WTC11 (cell line): ENCODE measurements at regions not wholly inside any gene's neighbourhood (a gene's known extent, or its start where the extent isn't known, plus 50 kb on each side); places are given as distances from the start of the nearest gene placed in this dataset.

Experiments
- CREB1 ChIP-seq: sonication (generic); formaldehyde crosslinking; IDR thresholded peaks from 2 replicates; pipeline ENCODE4 v1.8.0; 2023; ENCODE audit warnings: mild to moderate bottlenecking, missing genetic modification reagents
- IRF2 ChIP-seq: sonication (generic); formaldehyde crosslinking; IDR thresholded peaks from 2 replicates; pipeline ENCODE4 v1.8.0; 2022; ENCODE audit warnings: low read depth, missing genetic modification reagents, borderline replicate concordance
- NFYB ChIP-seq: sonication (generic); formaldehyde crosslinking; conservative IDR thresholded peaks from 2 replicates; pipeline ENCODE4 v1.8.0; 2022; ENCODE audit warnings: low read depth, missing genetic modification reagents
- ZNF219 ChIP-seq: sonication (generic); formaldehyde crosslinking; IDR thresholded peaks from 2 replicates; pipeline ENCODE4 v1.8.0; 2023; ENCODE audit warnings: missing genetic modification reagents, mild to moderate bottlenecking, borderline replicate concordance
- TF ChIP-seq, protein P1 (sequence below): fragments of 200-600 bp; IDR thresholded peaks from 2 replicates; pipeline ENCODE4 v1.8.0; 2022; ENCODE audit warnings: antibody characterized with exemption
- TF ChIP-seq, protein P2 (sequence below): fragments of 250-450 bp; sonication (Bioruptor Pico); IDR thresholded peaks from 2 replicates; pipeline ENCODE4 v1.9.0; 2021; ENCODE audit warnings: moderate library complexity, mild to moderate bottlenecking, inconsistent platforms, borderline replicate concordance
- TF ChIP-seq, protein P3 (sequence below): sonication (generic); formaldehyde crosslinking; IDR thresholded peaks from 2 replicates; pipeline ENCODE4 v1.8.0; 2022; ENCODE audit warnings: mild to moderate bottlenecking, missing genetic modification reagents
- TF ChIP-seq, protein P4 (sequence below): sonication (generic); formaldehyde crosslinking; IDR thresholded peaks from 2 replicates; pipeline ENCODE4 v1.8.1; 2023; ENCODE audit warnings: mild to moderate bottlenecking, missing genetic modification reagents
- TF ChIP-seq, protein P5 (sequence below): sonication (generic); formaldehyde crosslinking; IDR thresholded peaks from 2 replicates; pipeline ENCODE4 v1.8.1; 2022; ENCODE audit warnings: mild to moderate bottlenecking, moderate library complexity, missing genetic modification reagents
- TF ChIP-seq, protein P6 (sequence below): sonication (generic); formaldehyde crosslinking; IDR thresholded peaks from 2 replicates; pipeline ENCODE4 v1.8.1; 2023; ENCODE audit warnings: mild to moderate bottlenecking, missing genetic modification reagents, borderline replicate concordance
- TF ChIP-seq, protein P7 (sequence below): sonication (generic); formaldehyde crosslinking; IDR thresholded peaks from 2 replicates; pipeline ENCODE4 v1.8.0; 2022; ENCODE audit warnings: mild to moderate bottlenecking, missing genetic modification reagents
- TF ChIP-seq, protein P8 (sequence below): sonication (generic); formaldehyde crosslinking; IDR thresholded peaks from 2 replicates; pipeline ENCODE4 v1.8.1; 2023; ENCODE audit warnings: mild to moderate bottlenecking, missing genetic modification reagents, moderate library complexity

DNA sequence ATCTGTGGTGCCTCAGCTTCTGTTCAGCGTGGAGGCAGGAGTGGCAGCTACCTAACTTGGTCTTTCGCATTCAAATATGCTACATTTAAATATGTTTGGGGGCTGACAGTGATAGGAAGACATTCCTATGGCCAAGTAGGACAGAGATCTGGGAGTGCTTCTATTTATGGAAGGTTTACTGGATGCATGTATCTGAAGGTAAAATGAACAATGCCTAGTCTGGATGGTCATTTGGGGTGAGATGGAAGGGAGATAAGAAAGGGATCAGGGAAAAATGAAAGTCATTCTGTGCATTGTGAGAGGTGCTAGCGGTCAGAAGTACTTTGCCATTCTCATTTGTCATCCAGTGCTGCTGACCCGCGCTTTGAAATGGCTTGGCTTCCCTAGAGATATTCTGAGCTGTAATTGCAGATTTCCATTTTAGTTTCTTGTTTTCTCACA, 107.3 kb upstream of the FOXN2 start:
- TF ChIP-seq NFYB (no peak), ZNF219 (CRISPR knock-in tag) (no peak), IRF2 (CRISPR knock-in tag) (no peak), CREB1 (CRISPR knock-in tag) (no peak)
- TF ChIP-seq, protein P1, sequence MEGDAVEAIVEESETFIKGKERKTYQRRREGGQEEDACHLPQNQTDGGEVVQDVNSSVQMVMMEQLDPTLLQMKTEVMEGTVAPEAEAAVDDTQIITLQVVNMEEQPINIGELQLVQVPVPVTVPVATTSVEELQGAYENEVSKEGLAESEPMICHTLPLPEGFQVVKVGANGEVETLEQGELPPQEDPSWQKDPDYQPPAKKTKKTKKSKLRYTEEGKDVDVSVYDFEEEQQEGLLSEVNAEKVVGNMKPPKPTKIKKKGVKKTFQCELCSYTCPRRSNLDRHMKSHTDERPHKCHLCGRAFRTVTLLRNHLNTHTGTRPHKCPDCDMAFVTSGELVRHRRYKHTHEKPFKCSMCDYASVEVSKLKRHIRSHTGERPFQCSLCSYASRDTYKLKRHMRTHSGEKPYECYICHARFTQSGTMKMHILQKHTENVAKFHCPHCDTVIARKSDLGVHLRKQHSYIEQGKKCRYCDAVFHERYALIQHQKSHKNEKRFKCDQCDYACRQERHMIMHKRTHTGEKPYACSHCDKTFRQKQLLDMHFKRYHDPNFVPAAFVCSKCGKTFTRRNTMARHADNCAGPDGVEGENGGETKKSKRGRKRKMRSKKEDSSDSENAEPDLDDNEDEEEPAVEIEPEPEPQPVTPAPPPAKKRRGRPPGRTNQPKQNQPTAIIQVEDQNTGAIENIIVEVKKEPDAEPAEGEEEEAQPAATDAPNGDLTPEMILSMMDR, result no peak
- TF ChIP-seq, protein P2, sequence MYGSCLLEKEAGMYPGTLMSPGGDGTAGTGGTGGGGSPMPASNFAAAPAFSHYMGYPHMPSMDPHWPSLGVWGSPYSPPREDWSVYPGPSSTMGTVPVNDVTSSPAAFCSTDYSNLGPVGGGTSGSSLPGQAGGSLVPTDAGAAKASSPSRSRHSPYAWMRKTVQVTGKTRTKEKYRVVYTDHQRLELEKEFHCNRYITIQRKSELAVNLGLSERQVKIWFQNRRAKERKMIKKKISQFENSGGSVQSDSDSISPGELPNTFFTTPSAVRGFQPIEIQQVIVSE (CRISPR knock-in tag), result no peak
- TF ChIP-seq, protein P3, sequence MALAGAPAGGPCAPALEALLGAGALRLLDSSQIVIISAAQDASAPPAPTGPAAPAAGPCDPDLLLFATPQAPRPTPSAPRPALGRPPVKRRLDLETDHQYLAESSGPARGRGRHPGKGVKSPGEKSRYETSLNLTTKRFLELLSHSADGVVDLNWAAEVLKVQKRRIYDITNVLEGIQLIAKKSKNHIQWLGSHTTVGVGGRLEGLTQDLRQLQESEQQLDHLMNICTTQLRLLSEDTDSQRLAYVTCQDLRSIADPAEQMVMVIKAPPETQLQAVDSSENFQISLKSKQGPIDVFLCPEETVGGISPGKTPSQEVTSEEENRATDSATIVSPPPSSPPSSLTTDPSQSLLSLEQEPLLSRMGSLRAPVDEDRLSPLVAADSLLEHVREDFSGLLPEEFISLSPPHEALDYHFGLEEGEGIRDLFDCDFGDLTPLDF, result no peak
- TF ChIP-seq, protein P4, sequence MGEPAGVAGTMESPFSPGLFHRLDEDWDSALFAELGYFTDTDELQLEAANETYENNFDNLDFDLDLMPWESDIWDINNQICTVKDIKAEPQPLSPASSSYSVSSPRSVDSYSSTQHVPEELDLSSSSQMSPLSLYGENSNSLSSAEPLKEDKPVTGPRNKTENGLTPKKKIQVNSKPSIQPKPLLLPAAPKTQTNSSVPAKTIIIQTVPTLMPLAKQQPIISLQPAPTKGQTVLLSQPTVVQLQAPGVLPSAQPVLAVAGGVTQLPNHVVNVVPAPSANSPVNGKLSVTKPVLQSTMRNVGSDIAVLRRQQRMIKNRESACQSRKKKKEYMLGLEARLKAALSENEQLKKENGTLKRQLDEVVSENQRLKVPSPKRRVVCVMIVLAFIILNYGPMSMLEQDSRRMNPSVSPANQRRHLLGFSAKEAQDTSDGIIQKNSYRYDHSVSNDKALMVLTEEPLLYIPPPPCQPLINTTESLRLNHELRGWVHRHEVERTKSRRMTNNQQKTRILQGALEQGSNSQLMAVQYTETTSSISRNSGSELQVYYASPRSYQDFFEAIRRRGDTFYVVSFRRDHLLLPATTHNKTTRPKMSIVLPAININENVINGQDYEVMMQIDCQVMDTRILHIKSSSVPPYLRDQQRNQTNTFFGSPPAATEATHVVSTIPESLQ (CRISPR knock-in tag), result no peak
- TF ChIP-seq, protein P5, sequence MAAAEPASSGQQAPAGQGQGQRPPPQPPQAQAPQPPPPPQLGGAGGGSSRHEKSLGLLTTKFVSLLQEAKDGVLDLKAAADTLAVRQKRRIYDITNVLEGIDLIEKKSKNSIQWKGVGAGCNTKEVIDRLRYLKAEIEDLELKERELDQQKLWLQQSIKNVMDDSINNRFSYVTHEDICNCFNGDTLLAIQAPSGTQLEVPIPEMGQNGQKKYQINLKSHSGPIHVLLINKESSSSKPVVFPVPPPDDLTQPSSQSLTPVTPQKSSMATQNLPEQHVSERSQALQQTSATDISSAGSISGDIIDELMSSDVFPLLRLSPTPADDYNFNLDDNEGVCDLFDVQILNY, result no peak
- TF ChIP-seq, protein P6, sequence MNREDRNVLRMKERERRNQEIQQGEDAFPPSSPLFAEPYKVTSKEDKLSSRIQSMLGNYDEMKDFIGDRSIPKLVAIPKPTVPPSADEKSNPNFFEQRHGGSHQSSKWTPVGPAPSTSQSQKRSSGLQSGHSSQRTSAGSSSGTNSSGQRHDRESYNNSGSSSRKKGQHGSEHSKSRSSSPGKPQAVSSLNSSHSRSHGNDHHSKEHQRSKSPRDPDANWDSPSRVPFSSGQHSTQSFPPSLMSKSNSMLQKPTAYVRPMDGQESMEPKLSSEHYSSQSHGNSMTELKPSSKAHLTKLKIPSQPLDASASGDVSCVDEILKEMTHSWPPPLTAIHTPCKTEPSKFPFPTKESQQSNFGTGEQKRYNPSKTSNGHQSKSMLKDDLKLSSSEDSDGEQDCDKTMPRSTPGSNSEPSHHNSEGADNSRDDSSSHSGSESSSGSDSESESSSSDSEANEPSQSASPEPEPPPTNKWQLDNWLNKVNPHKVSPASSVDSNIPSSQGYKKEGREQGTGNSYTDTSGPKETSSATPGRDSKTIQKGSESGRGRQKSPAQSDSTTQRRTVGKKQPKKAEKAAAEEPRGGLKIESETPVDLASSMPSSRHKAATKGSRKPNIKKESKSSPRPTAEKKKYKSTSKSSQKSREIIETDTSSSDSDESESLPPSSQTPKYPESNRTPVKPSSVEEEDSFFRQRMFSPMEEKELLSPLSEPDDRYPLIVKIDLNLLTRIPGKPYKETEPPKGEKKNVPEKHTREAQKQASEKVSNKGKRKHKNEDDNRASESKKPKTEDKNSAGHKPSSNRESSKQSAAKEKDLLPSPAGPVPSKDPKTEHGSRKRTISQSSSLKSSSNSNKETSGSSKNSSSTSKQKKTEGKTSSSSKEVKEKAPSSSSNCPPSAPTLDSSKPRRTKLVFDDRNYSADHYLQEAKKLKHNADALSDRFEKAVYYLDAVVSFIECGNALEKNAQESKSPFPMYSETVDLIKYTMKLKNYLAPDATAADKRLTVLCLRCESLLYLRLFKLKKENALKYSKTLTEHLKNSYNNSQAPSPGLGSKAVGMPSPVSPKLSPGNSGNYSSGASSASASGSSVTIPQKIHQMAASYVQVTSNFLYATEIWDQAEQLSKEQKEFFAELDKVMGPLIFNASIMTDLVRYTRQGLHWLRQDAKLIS (CRISPR knock-in tag), result no peak
- TF ChIP-seq, protein P7, sequence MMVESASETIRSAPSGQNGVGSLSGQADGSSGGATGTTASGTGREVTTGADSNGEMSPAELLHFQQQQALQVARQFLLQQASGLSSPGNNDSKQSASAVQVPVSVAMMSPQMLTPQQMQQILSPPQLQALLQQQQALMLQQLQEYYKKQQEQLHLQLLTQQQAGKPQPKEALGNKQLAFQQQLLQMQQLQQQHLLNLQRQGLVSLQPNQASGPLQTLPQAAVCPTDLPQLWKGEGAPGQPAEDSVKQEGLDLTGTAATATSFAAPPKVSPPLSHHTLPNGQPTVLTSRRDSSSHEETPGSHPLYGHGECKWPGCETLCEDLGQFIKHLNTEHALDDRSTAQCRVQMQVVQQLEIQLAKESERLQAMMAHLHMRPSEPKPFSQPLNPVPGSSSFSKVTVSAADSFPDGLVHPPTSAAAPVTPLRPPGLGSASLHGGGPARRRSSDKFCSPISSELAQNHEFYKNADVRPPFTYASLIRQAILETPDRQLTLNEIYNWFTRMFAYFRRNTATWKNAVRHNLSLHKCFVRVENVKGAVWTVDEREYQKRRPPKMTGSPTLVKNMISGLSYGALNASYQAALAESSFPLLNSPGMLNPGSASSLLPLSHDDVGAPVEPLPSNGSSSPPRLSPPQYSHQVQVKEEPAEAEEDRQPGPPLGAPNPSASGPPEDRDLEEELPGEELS, result no peak
- TF ChIP-seq, protein P8, sequence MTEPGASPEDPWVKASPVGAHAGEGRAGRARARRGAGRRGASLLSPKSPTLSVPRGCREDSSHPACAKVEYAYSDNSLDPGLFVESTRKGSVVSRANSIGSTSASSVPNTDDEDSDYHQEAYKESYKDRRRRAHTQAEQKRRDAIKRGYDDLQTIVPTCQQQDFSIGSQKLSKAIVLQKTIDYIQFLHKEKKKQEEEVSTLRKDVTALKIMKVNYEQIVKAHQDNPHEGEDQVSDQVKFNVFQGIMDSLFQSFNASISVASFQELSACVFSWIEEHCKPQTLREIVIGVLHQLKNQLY, result no peak
